ENCODE measurements at regions not wholly inside any gene's neighbourhood (a gene's known extent, or its start where the extent isn't known, plus 50 kb on each side); places are given as distances from the start of the nearest gene placed in this dataset.
"Not testable (repeated sequence)": the region's sequence is repeated elsewhere in the genome, so short reads cannot be mapped to it uniquely, and the experiment has no call there.

DNA sequence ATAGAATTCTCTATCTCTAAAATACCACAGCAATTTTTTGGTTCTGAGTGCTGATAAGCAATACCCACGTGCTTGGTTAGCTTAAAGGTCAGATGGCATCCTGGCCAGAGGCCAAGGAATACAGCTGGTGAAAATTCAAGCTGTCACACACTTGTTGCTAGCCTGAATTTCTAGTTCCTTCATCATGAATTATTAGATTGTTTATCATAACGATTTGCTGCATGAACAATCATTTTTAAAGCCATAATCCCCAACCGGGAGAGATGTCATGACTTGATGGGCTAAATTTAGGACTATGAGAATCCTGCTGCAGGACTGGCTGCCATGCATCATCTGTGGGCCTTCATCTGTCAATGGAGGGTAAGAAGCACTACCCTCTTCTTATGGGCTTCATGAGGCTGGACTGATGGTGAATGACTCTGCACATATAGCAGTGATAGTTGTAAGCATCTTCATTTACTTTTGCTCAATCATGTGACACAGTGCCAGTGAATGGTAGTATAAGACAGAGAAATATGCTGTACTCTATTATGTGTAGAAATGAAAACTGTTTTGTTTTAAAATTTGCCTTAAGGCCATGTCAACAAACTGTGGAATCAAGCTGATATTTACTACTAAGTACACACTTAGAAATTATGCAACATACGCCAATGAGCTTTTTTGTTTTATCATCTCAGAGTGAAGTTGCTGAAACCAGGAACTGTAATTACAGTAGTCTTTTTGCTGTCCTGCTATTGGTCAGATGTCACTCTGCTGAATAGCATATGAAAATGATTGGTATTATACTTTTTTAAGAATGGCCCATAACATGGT lies 80.5 kb upstream of the RALGPS2 start:
- peak; percentile 12 for DNase-seq

DNA sequence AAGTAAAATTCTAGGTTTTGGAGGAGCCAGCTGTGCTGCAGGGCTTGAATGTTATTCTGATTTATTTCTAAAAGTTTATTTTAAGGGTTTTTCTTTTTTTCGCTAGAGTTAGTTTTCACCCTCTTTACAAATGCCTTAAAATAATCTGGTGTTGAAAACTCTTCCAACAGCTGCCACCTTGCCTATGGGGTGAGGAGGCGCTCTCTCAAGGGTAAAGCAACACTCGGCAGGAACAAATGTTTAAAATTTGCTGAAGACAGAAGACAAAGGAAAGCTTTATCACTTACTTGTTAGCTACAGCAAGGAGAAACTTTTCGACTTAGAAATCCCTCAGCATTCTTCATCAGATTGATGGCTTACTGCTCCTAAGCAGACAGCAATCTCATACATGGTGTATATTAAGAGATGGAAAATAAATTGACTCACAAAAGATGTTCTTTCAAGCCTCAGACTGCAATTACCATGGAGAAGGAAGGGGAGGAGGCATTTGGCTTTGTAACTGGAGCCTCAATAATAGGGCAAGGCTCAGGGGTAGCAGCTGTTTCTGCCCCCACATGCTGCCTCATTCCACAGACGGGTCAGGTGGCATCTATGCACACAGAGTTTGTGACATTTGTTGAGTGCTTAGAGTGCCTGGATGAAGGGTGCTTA lies 79.8 kb upstream of the RALGPS2 start:
- DNase-seq = no peak

DNA sequence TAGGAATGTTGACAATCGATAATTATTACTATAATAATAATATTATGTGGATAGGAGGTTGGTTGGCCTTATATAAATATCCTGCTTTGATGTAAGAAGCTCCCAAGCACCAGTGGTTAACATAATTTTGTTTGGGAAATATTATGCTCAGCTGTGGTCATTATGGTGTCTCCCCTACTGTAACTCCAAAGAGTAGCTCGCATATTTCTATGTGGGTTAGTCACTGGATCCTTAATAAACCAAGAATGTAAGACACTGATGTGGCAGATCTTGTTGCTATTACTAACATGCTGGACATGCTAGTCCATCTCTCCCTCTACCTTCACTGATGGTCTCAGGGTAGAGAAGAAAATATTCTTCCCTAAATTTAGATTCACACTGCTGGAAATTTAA lies 79.2 kb upstream of the RALGPS2 start:
- DNase-seq = no peak

DNA sequence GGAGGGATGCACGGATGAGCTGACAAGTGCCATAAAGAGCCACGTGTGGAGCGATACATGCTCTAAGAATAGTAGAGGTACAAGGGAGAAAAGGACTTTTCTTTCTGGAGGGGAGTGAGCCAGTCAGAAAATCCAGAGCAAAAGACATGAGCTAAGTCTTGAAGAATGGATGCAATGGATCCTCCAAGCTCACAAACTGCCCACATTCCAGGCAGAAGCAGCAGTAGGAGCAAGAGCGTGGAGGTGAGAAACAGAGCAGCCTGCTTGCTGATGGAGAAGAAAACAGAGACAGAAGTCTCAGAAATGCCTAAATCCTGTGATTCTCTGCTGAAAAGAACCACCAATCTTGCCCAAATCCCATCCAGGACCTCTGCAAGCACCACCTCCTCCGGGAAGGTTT lies 78.2 kb upstream of the RALGPS2 start:
- DNase-seq = no peak

DNA sequence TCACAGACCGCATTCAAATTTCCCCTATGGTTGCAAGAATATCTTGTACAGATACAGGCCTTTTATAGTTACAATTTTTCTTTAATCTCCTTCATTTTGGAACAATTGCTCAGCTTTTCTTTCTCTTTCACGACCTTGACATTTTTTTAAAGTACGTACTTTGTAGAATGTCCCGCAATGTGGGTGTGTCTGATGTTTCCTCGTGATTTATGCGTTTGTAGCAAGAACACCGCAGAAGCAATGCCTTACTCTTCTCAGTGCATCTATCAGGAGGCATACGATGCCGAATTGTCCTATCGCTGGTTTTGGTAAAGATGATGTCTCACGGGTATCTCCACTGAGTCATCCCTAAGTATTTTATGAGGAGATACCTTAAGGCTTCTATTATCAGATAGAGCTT lies 76.9 kb upstream of the RALGPS2 start:
- no peak for DNase-seq

DNA sequence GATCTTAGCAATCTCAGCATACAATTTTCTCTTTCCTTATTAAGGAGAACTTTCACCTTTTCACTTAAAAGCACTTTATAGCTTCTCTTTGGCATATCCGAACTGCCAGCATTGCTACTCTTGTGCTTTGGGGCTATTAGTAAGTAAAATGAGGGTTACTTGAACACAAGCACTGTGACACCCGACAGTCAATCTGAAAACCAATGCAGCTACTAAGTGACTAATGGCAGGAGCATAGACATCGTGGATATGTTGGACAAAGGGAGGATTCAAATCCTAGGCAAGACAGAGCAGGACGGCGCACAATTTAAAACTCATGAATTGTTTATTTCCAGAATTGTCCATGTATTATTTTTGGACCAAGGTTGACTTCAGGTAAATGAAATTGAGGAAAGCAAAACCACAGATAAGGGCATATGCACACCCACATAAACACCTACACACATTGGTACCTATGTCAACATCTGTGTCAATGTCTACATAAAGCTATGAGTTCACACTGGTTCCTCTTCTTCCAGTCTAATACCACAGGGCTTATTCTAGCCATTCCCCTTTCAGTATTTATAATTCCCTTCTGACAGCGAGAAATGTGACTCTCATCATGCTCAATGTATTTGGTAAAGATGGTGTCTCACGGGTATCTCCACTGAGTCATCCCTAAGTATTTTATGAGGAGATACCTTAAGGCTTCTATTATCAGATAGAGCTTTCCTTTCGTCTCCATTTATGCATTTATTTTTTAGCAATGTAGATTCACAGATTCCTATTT lies 75.3 kb upstream of the RALGPS2 start:
- no peak for DNase-seq

DNA sequence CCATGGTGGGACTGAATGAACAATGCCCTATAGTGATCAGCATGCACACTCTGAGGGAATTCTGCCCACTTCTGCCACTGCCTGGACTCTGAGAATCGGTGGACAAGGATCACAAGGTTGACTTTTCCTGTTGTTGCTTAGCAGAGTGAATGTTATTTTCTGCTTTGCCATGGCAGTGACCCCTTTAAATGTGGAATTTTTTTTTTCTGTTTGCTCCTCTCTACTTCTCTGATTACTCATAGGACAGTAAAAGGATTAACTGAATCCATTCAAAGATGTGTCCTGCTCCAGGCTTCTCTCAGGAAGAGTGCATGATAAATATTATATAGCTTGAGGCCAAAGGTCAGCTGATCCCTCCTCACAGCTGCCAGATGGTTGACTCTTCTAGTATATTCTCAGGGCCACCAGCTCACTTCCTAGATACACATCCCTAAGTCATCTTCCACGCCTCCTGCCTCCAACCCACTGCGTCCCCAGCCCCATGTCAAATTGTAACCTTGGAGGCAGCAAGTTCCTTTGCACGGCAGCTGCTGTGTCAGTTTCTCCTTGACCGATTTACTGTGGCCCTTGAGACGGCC lies 74.0 kb upstream of the RALGPS2 start:
- no peak for DNase-seq

DNA sequence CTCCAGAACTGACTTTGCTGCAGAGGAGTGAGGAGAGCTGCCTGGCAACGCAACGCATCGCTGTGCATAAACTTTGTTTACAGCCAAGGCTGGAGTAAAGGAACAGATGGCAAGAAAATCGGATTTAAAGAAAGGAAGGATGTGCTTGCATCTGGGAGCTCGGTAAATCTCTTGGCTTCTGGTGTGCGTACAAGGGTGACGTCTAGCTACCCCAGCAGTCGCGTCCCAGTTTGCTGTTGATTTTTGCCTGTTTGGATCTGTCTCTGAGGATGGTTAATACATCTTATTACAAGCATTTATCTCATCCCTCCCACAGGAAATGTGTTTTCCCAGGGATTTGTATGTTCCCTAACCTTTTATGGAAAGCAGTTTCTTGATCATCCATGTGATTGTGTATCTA lies 73.3 kb upstream of the RALGPS2 start:
- DNase-seq = no peak

DNA sequence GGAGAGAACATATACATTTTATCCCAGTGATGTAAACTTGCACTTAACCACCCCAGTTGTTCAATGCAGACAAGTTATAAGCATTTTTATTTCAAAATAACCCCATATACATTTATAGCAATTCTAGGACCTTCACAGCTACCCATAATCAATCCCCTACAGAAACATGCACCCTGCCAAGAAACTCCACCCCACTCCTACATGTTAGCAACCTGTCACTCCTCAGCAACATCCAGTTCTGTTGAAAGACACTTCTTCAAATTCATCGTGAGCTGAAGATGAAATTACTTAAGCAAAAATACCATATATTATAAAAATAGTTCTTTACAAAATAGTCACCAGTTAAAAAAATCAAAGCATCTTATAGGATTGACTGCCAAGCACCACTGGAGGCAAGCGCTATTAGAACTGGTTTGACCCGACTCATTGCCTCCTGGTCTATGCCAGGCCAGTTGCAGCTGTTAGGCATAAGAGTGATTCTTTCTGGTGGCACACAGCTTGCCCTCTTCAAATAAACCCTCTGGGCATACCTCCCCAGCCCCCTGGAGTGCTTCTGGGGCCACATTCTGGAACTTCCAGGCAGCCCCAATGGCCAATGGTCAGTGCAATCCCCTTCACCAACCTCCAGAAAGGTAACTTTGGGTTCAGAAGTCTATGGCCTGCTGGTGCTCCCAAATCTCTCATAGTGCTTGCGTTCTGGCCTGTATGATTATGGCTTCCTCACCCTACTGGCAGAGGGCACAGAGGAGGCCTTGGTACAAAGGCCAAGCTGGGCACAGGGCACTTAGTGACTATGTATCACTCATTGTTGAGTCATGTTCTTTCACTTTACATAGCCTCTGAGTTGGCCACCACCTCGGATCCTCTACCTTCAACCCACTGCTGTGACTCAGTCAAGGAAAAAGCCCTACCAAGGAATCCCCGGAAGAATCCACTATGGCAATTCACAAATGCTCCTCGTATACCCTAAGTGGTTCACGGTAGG lies 72.2 kb upstream of the RALGPS2 start:
- DNase-seq = no peak

DNA sequence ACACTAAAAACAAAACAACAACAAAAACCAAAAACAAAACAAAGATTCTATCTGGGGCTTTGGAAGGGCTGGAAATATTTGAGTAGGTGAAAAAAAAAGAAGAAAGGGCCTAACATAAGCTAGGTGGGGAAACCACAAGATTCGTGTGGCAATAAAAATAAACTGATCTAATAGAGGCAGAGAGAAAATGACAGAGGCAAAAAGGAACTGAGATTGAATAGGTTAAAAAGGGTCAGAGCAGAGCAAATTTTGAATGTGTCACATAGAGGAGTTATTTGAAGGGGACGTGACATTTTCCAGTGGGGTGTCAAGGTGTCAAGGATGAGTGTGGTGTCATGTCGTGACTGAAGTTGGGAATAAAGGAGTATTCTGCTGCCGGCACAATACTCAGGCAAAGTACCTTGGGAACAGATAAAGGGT lies 65.2 kb upstream of the RALGPS2 start:
- DNase-seq = no peak

DNA sequence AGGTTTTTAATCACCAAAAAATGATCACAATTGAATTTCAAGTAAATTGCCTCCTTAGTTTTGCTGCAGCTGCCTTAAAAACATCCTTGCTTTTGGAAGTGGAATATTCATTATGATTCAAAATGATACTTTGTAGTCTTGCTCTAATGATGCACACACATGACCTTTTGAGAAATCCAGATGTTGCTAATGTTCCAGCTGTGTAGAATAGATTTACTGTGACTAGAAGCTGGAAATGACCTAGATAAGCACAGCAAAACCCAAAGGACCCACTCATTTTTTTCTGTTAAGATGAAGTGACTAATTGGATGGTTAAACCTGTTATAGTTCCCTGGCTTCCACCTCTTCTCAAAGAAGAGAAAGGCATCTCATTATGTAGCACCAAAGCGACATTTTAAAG lies 64.6 kb upstream of the RALGPS2 start:
- DNase-seq = no peak

DNA sequence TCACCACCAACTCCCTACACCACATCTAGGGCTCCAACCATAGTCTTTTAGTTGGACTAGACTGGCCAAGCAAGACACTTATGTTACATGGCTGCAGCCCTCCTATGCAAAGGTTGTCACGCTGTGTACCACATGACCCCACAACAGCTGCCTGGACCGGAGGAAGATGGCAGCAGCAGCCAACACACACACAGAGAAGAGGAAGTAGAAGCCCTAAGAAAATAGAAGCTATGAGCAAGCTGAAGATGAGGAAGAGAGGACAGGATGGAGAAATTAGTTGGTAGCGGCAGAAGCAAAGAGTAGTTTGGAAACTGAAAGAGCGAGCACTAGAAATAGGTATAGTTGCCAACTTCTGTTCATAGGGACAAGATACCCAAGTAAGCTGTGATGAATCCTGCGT lies 60.8 kb upstream of the RALGPS2 start:
- no peak for DNase-seq

DNA sequence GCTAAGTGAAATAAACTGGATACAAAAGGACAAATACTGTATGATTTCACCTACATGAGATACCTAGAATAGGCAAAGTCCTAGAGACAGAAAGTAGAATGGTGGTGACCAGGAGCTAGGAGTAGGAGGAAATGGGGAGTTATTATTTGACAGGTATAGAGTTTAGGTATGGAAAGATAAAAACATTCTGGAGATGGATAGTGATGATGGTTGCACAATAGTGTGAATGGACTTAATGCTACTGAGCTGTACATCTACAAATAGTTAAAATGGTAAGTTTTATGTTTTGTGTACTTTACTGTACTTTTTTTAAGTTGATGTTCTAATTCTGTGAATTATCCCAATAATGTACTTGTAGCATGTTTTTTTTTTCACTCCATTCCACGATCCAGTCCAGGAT lies 59.5 kb upstream of the RALGPS2 start:
- DNase-seq = no peak

DNA sequence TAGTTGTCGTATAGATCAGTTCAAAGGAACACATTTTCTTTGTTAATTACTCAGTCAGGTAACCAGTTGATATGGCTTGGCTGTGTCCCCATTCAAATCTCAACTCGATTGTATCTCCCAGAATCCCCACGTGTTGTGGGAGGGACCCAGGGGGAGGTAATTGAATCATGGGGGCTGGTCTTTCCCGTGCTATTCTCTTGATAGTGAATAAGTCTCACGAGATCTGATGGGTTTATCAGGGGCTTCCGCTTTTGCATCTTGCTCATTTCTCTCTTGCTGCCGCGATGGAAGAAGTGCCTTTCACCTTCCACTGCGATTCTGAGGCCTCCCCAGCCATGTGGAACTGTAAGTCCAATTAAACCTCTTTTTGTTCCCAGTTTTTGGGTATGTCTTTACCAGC lies 58.2 kb upstream of the RALGPS2 start:
- not testable (repeated sequence) for DNase-seq

DNA sequence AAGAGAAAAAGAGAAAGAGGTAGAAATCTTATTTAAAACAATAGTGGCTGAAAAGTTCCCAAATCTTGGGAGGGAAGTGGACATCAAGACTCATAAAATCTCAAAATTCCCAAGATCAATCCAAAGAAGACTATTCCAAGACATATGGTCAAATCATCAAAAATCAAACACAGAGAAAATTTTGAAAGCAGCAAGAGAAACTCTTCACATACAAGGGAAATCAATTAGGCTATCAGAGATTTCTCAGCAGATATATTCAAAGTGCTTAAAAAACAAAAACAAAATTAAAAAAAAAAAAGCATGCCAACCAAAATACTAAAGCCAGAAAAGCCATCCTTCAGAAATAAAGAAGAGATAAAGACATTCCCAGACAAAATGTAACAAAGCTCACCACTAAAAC lies 52.6 kb upstream of the RALGPS2 start:
- DNase-seq = no peak

DNA sequence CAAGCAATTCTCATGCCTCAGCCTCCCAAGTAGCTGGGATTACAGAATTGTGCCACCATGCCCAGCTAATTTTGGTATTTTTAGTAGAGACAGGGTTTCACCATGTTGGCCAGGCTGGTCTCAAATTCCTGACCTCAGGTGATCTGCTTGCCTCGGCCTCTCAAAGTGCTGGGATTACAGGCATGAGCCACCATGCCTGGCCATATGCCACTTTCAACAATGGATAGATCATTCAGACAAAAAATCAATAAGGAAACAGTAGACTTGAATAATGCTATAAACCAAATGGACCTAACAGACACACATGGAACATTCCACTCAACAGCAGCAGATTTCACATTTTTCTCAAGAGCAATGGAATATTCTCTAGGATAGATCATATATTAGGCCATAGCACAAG lies 50.5 kb upstream of the RALGPS2 start:
- DNase-seq = not testable (repeated sequence)

Measured in kidney glomerular epithelial cell (primary cell).